ENCODE measurements at regions not wholly inside any gene's neighbourhood (a gene's known extent, or its start where the extent isn't known, plus 50 kb on each side); places are given as distances from the start of the nearest gene placed in this dataset.

GRCh38 chr4:139606103-139606502, 50.1 kb upstream of the SETD7 start:
- no peak for DNase-seq (ENCODE audit: low spot score)
- FAIRE-seq = no peak
- no peak overlapping the region for H3K9ac ChIP-seq (ENCODE audit: insufficient read depth, low read depth, low read length)
- H3K79me2 ChIP-seq (ENCODE audit: insufficient read depth, low read length) = no peaks in the 10 kb centered on the region
- in situ Hi-C loops (cut with HindIII; ENCODE audit: extremely low pct_ligation_motif_present, low pct_unique_long_range_greater_than_20kb) (no loop called here), intact Hi-C loops (cut with micrococcal nuclease; ENCODE audit: unreplicated experiment) (no loop called here)
- 51% methylated on average over 8 of the region's 8 CpGs for WGBS (ENCODE audit: low lambda C conversion rate)
- POLR2A ChIA-PET = no interaction called here
- H3K4me2 ChIP-seq (ENCODE audit: low read depth, low read length) = no peak overlapping the region
- no peak overlapping the region for H3K4me3 ChIP-seq (replicated peaks in 1 of 3; ENCODE audit: insufficient read depth in 1 of 3, low read depth in 2 of 3, low read length in 3 of 3)
- no TSS peak for BruUV-seq (replicated peaks)
- no peak overlapping the region for H3K27ac ChIP-seq (ENCODE audit: extremely low read length, insufficient read depth, low read length)
- no peaks in the 10 kb centered on the region for H4K20me1 ChIP-seq (ENCODE audit: insufficient read depth, low read length)
- H3K4me1 ChIP-seq (ENCODE audit: insufficient read depth, low read length) = no peaks in the 10 kb centered on the region
- H3K9me3 ChIP-seq (ENCODE audit: low read length) = no peaks in the 10 kb centered on the region
- ATAC-seq = no peak
- peaks cover 0 to 3% of the 10 kb centered on the region in 2 experiments; a peak in 2 of 5 replicates for H3K27me3 ChIP-seq (ENCODE audit: control insufficient read depth in 1 of 2, insufficient read depth in 2 of 2, low read length in 2 of 2)
- TF ChIP-seq ZNF75D (CRISPR knock-in tag; IDR thresholded peaks at IDR 0.05; ENCODE audit: borderline replicate concordance) = no peak
- no peak for TF ChIP-seq IKZF1 (IDR thresholded peaks at IDR 0.05)
- H3K36me3 ChIP-seq (replicated peaks in 1 of 2; ENCODE audit: control insufficient read depth in 1 of 2, insufficient read depth in 2 of 2, low read length in 2 of 2) = no peaks in the 10 kb centered on the region
- no peak overlapping the region for H2AFZ ChIP-seq (ENCODE audit: low read length)
- CTCF ChIA-PET (ENCODE audit: low intra/inter-chr PET ratio, low total read pairs) = no interaction called here

Measured in HepG2 (cell line).